Stimulated activated CD4-positive, alpha-beta T cell treated with anti-CD3 and anti-CD28 coated beads, Interleukin-2, amount 100 ng/mL, for 24 hours (primary cell): ENCODE measurements at regions not wholly inside any gene's neighbourhood (a gene's known extent, or its start where the extent isn't known, plus 50 kb on each side); places are given as distances from the start of the nearest gene placed in this dataset.
"Not testable (repeated sequence)": the region's sequence is repeated elsewhere in the genome, so short reads cannot be mapped to it uniquely, and the experiment has no call there.

Experiments
- DNase-seq, 2 donors: peaks; one replicate each; pipeline ENCODE4 v3.0.0-alpha.2; 2020

GRCh38 chr1:234956821-234957329 is 171.8 kb downstream of the TOMM20 start:
- no peak for DNase-seq

- no peak for DNase-seq
These were observed 173.4 kb downstream of the TOMM20 start for GRCh38 chr1:234955107-234955731.

- no peak for DNase-seq
These were observed 174.0 kb downstream of the TOMM20 start for GRCh38 chr1:234954613-234955012.

GRCh38 chr1:234953655-234954405 is 174.8 kb downstream of the TOMM20 start:
- no peak for DNase-seq

- no peak for DNase-seq
These were observed 178.0 kb downstream of the TOMM20 start for GRCh38 chr1:234950598-234950997.

GRCh38 chr1:234949528-234949927 is 179.1 kb downstream of the TOMM20 start:
- DNase-seq: not testable (repeated sequence)

- no peak for DNase-seq
These were observed 183.9 kb downstream of the TOMM20 start for GRCh38 chr1:234944439-234945344.

- no peak for DNase-seq
These were observed 184.7 kb downstream of the TOMM20 start for GRCh38 chr1:234943836-234944402.

GRCh38 chr1:234942879-234943506 is 185.6 kb downstream of the TOMM20 start:
- DNase-seq: no peak

- DNase-seq: no peak
These were observed 186.7 kb downstream of the TOMM20 start for GRCh38 chr1:234942012-234942332.

- no peak for DNase-seq
These were observed 187.2 kb downstream of the TOMM20 start for GRCh38 chr1:234941321-234942011.

- DNase-seq: no peak
These were observed 187.8 kb downstream of the TOMM20 start for GRCh38 chr1:234940841-234941240.

GRCh38 chr1:234938924-234939323 is 189.7 kb downstream of the TOMM20 start:
- no peak for DNase-seq

GRCh38 chr1:234938135-234938534 is 190.5 kb downstream of the TOMM20 start:
- DNase-seq: no peak

GRCh38 chr1:234936612-234937389 is 191.8 kb downstream of the TOMM20 start:
- no peak for DNase-seq

GRCh38 chr1:234934611-234935033 is 194.0 kb downstream of the TOMM20 start:
- DNase-seq: no peak

GRCh38 chr1:234933475-234933874 is 195.2 kb downstream of the TOMM20 start:
- DNase-seq: no peak

- no peak for DNase-seq
These were observed 195.9 kb downstream of the TOMM20 start for GRCh38 chr1:234932511-234933430.

GRCh38 chr1:234932106-234932505 is 196.5 kb downstream of the TOMM20 start:
- no peak for DNase-seq

- no peak for DNase-seq
These were observed 197.1 kb downstream of the TOMM20 start for GRCh38 chr1:234931404-234931973.
